PFSK-1 (cell line): ENCODE measurements at regions not wholly inside any gene's neighbourhood (a gene's known extent, or its start where the extent isn't known, plus 50 kb on each side); places are given as distances from the start of the nearest gene placed in this dataset.

ENCODE experiments used
- FOXP2 ChIP-seq: optimal IDR thresholded peaks from 2 replicates; pipeline ENCODE3; 2011; ENCODE audit warnings: borderline replicate concordance, control low read depth, inconsistent platforms; ENCODE audit not compliant: insufficient read depth; ENCODE audit errors: extremely low read length, extremely low read depth
- POLR2AphosphoS5 ChIP-seq: IDR thresholded peaks from 2 replicates; pipeline ENCODE4 v1.6.1; 2012; ENCODE audit warnings: low read depth, mild to moderate bottlenecking, control low read depth, low read length, moderate library complexity
- REST ChIP-seq, 2 experiments: IDR thresholded peaks; 2 replicates each; pipeline versions ENCODE4 v1.6.1 to v1.8.0; 2011 to 2012; ENCODE audit warnings: low read depth in 2 of 2, low read length in 2 of 2, control low read depth in 1 of 2, inconsistent platforms in 1 of 2, mild to moderate bottlenecking in 1 of 2, moderate library complexity in 1 of 2; ENCODE audit not compliant: insufficient read depth in 1 of 2
- SIN3A ChIP-seq: IDR thresholded peaks from 2 replicates; pipeline ENCODE4 v1.6.1; 2012; ENCODE audit warnings: mild to moderate bottlenecking, low read length, moderate library complexity, borderline replicate concordance; ENCODE audit not compliant: insufficient read depth
- TAF1 ChIP-seq: IDR thresholded peaks from 2 replicates; pipeline ENCODE4 v1.6.1; 2012; ENCODE audit warnings: low read length, control low read depth, borderline replicate concordance; ENCODE audit not compliant: insufficient read depth

GRCh38 chr4:79623021-79623870 is 215.2 kb upstream of the GK2 start:
- no peak for TF ChIP-seq REST (IDR thresholded peaks at IDR 0.05; ENCODE audit: insufficient read depth in 1 of 2, low read depth in 2 of 2, low read length in 2 of 2)
- no peak for TF ChIP-seq TAF1

GRCh38 chr4:79621061-79621460 is 213.0 kb upstream of the GK2 start:
- TF ChIP-seq SIN3A = no peak
- TF ChIP-seq POLR2AphosphoS5 = no peak
- TF ChIP-seq REST (IDR thresholded peaks at IDR 0.05; ENCODE audit: insufficient read depth in 1 of 2, low read depth in 2 of 2, low read length in 2 of 2) = no peak
- no peak for TF ChIP-seq TAF1
- TF ChIP-seq FOXP2 = no peak

GRCh38 chr4:79620617-79621016 is 212.6 kb upstream of the GK2 start:
- TF ChIP-seq POLR2AphosphoS5 (no peak), TAF1 (no peak), FOXP2 (no peak), SIN3A (no peak), REST (IDR thresholded peaks at IDR 0.05; ENCODE audit: insufficient read depth in 1 of 2, low read depth in 2 of 2, low read length in 2 of 2) (no peak)

- TF ChIP-seq SIN3A (no peak), FOXP2 (no peak), TAF1 (no peak), REST (IDR thresholded peaks at IDR 0.05; ENCODE audit: insufficient read depth in 1 of 2, low read depth in 2 of 2, low read length in 2 of 2) (no peak), POLR2AphosphoS5 (no peak)
Observed at GRCh38 chr4:79613269-79613935, 205.4 kb upstream of the GK2 start.
